ENCODE measurements at regions not wholly inside any gene's neighbourhood (a gene's known extent, or its start where the extent isn't known, plus 50 kb on each side); places are given as distances from the start of the nearest gene placed in this dataset.

- no peaks in the 10 kb centered on the region for H3K9me3 ChIP-seq
- no peaks in the 10 kb centered on the region for H3K4me1 ChIP-seq
- no peaks in the 10 kb centered on the region for H3K27me3 ChIP-seq
- no peak overlapping the region for H3K27ac ChIP-seq
- TF ChIP-seq POLR2AphosphoS5 (IDR thresholded peaks at IDR 0.05) (no peak), POLR2A (IDR thresholded peaks at IDR 0.05) (no peak)
- TF ChIP-seq, protein P1, sequence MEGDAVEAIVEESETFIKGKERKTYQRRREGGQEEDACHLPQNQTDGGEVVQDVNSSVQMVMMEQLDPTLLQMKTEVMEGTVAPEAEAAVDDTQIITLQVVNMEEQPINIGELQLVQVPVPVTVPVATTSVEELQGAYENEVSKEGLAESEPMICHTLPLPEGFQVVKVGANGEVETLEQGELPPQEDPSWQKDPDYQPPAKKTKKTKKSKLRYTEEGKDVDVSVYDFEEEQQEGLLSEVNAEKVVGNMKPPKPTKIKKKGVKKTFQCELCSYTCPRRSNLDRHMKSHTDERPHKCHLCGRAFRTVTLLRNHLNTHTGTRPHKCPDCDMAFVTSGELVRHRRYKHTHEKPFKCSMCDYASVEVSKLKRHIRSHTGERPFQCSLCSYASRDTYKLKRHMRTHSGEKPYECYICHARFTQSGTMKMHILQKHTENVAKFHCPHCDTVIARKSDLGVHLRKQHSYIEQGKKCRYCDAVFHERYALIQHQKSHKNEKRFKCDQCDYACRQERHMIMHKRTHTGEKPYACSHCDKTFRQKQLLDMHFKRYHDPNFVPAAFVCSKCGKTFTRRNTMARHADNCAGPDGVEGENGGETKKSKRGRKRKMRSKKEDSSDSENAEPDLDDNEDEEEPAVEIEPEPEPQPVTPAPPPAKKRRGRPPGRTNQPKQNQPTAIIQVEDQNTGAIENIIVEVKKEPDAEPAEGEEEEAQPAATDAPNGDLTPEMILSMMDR (IDR thresholded peaks at IDR 0.05), result no peak
- no peak overlapping the region for H3K4me3 ChIP-seq
- no peaks in the 10 kb centered on the region for H3K36me3 ChIP-seq
- intact Hi-C loops (cut with DNase I; ENCODE audit: low total_unique reads), result no loop called here
- no peak for DNase-seq (ENCODE audit: low spot score in 2 of 2)
Observed at GRCh38 chr7:10308276-10308675, 665.4 kb upstream of the PHF14 start.

DNA sequence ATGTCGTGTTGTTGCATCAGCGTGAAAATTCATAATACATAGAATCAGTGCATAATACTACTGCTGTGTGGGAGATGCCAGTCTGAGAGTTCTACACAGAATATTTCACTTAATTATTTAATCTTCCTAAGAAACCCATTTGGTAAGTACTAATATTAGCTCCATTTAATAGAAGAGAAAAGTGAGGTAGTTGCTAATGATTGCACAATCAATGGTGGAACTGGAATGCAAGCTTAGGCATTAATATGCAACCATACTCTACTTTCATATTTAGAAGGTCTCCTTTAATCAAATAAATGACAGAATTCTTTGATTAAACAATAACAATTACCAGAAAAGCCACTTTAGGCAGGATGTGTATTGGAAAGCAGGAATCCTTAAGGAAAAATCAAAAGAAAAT lies 660.7 kb upstream of the PHF14 start:
- Histone ChIP-seq H3K9me3 (no peaks in the 10 kb centered on the region), H3K27me3 (no peaks in the 10 kb centered on the region), H3K27ac (no peak overlapping the region), H3K36me3 (no peaks in the 10 kb centered on the region), H3K4me1 (no peaks in the 10 kb centered on the region), H3K4me3 (no peak overlapping the region)
- intact Hi-C loops (cut with DNase I; ENCODE audit: low total_unique reads), result no loop called here
- no peak for TF ChIP-seq POLR2AphosphoS5 (IDR thresholded peaks at IDR 0.05)
- TF ChIP-seq, protein P1 (IDR thresholded peaks at IDR 0.05), result no peak
- no peak for TF ChIP-seq POLR2A (IDR thresholded peaks at IDR 0.05)
- DNase-seq (ENCODE audit: low spot score in 2 of 2), result no peak

GRCh38 chr7:10315881-10316280 lies 657.8 kb upstream of the PHF14 start:
- no peak overlapping the region for H3K4me3 ChIP-seq
- no peak for DNase-seq (ENCODE audit: low spot score in 2 of 2)
- intact Hi-C loops (cut with DNase I; ENCODE audit: low total_unique reads), result no loop called here
- no peaks in the 10 kb centered on the region for H3K9me3 ChIP-seq
- no peak overlapping the region for H3K27ac ChIP-seq
- H3K36me3 ChIP-seq, result no peaks in the 10 kb centered on the region
- TF ChIP-seq, protein P1 (IDR thresholded peaks at IDR 0.05), result no peak
- TF ChIP-seq POLR2A (IDR thresholded peaks at IDR 0.05), result no peak
- TF ChIP-seq POLR2AphosphoS5 (IDR thresholded peaks at IDR 0.05), result no peak
- no peaks in the 10 kb centered on the region for H3K27me3 ChIP-seq
- H3K4me1 ChIP-seq, result no peaks in the 10 kb centered on the region

GRCh38 chr7:10316488-10316887 lies 657.2 kb upstream of the PHF14 start:
- Histone ChIP-seq H3K27ac (no peak overlapping the region), H3K4me1 (no peaks in the 10 kb centered on the region), H3K36me3 (no peaks in the 10 kb centered on the region), H3K9me3 (no peaks in the 10 kb centered on the region), H3K27me3 (no peaks in the 10 kb centered on the region), H3K4me3 (no peak overlapping the region)
- no peak for TF ChIP-seq POLR2AphosphoS5 (IDR thresholded peaks at IDR 0.05)
- no peak for TF ChIP-seq POLR2A (IDR thresholded peaks at IDR 0.05)
- TF ChIP-seq, protein P1 (IDR thresholded peaks at IDR 0.05), result no peak
- intact Hi-C loops (cut with DNase I; ENCODE audit: low total_unique reads), result no loop called here
- DNase-seq (ENCODE audit: low spot score in 2 of 2), result no peak

- DNase-seq (ENCODE audit: low spot score in 2 of 2), result no peak
- intact Hi-C loops (cut with DNase I; ENCODE audit: low total_unique reads), result no loop called here
- H3K4me1 ChIP-seq, result no peaks in the 10 kb centered on the region
- H3K27ac ChIP-seq, result no peak overlapping the region
- no peak overlapping the region for H3K4me3 ChIP-seq
- no peak for TF ChIP-seq POLR2AphosphoS5 (IDR thresholded peaks at IDR 0.05)
- TF ChIP-seq, protein P1 (IDR thresholded peaks at IDR 0.05), result no peak
- TF ChIP-seq POLR2A (IDR thresholded peaks at IDR 0.05), result no peak
- no peaks in the 10 kb centered on the region for H3K9me3 ChIP-seq
- H3K36me3 ChIP-seq, result no peaks in the 10 kb centered on the region
- H3K27me3 ChIP-seq, result no peaks in the 10 kb centered on the region
Observed at GRCh38 chr7:10325395-10325794, 648.3 kb upstream of the PHF14 start.
